ENCODE measurements at regions not wholly inside any gene's neighbourhood (a gene's known extent, or its start where the extent isn't known, plus 50 kb on each side); places are given as distances from the start of the nearest gene placed in this dataset.

- no peak for DNase-seq (ENCODE audit: low read depth in 2 of 2)
Observed at GRCh38 chr12:46468813-46469212, 96.2 kb upstream of the SLC38A2 start.

GRCh38 chr12:46468160-46468559 lies 95.6 kb upstream of the SLC38A2 start:
- DNase-seq (ENCODE audit: low read depth in 2 of 2) = no peak

GRCh38 chr12:46465307-46465706 lies 92.7 kb upstream of the SLC38A2 start:
- no peak for DNase-seq (ENCODE audit: low read depth in 2 of 2)

GRCh38 chr12:46464863-46465262 lies 92.3 kb upstream of the SLC38A2 start:
- DNase-seq (ENCODE audit: low read depth in 2 of 2) = no peak

GRCh38 chr12:46462641-46463355 lies 90.2 kb upstream of the SLC38A2 start:
- no peak for DNase-seq (ENCODE audit: low read depth in 2 of 2)

GRCh38 chr12:46461907-46462640 lies 89.5 kb upstream of the SLC38A2 start:
- DNase-seq (ENCODE audit: low read depth in 2 of 2) = no peak

- no peak for DNase-seq (ENCODE audit: low read depth in 2 of 2)
Observed at GRCh38 chr12:46461459-46461858, 88.9 kb upstream of the SLC38A2 start.

GRCh38 chr12:46460682-46461210 lies 88.2 kb upstream of the SLC38A2 start:
- no peak for DNase-seq (ENCODE audit: low read depth in 2 of 2)

GRCh38 chr12:46459861-46460545 lies 87.4 kb upstream of the SLC38A2 start:
- DNase-seq (ENCODE audit: low read depth in 2 of 2) = no peak

- DNase-seq (ENCODE audit: low read depth in 2 of 2) = no peak
Observed at GRCh38 chr12:46459111-46459510, 86.5 kb upstream of the SLC38A2 start.

GRCh38 chr12:46458500-46459102 lies 86.0 kb upstream of the SLC38A2 start:
- no peak for DNase-seq (ENCODE audit: low read depth in 2 of 2)

GRCh38 chr12:46457958-46458357 lies 85.4 kb upstream of the SLC38A2 start:
- DNase-seq (ENCODE audit: low read depth in 2 of 2) = no peak

- no peak for DNase-seq (ENCODE audit: low read depth in 2 of 2)
Observed at GRCh38 chr12:46456356-46457334, 84.1 kb upstream of the SLC38A2 start.

GRCh38 chr12:46455648-46456352 lies 83.2 kb upstream of the SLC38A2 start:
- no peak for DNase-seq (ENCODE audit: low read depth in 2 of 2)

- DNase-seq (ENCODE audit: low read depth in 2 of 2) = no peak
Observed at GRCh38 chr12:46454981-46455380, 82.4 kb upstream of the SLC38A2 start.

GRCh38 chr12:46453428-46453827 lies 80.9 kb upstream of the SLC38A2 start:
- no peak for DNase-seq (ENCODE audit: low read depth in 2 of 2)

GRCh38 chr12:46452776-46453175 lies 80.2 kb upstream of the SLC38A2 start:
- no peak for DNase-seq (ENCODE audit: low read depth in 2 of 2)

- DNase-seq (ENCODE audit: low read depth in 2 of 2) = no peak
Observed at GRCh38 chr12:46452061-46452615, 79.6 kb upstream of the SLC38A2 start.

- DNase-seq (ENCODE audit: low read depth in 2 of 2) = no peak
Observed at GRCh38 chr12:46451276-46452021, 78.9 kb upstream of the SLC38A2 start.

Measured in stimulated activated CD4-positive, alpha-beta T cell treated with anti-CD3 and anti-CD28 coated beads, Interleukin-1b, Interleukin-23, amount 100 ng/mL, for 4 hours (primary cell).